T-helper 1 cell (primary cell): ENCODE measurements at regions not wholly inside any gene's neighbourhood (a gene's known extent, or its start where the extent isn't known, plus 50 kb on each side); places are given as distances from the start of the nearest gene placed in this dataset.

Source experiments
- DNase-seq, 5 donors: peaks; one replicate each; pipeline ENCODE4 v3.0.0-alpha.2; 2012 to 2020

GRCh38 chr12:76711241-76711640 is 52.7 kb upstream of the ZDHHC17 start:
- DNase-seq = no peak

- no peak for DNase-seq
Observed at GRCh38 chr12:76713130-76713529, 50.8 kb upstream of the ZDHHC17 start.

GRCh38 chr12:76713986-76714385 is 49.9 kb upstream of the ZDHHC17 start:
- no peak for DNase-seq
